HEK293 (cell line): ENCODE measurements at regions not wholly inside any gene's neighbourhood (a gene's known extent, or its start where the extent isn't known, plus 50 kb on each side); places are given as distances from the start of the nearest gene placed in this dataset.
"Not testable (repeated sequence)": the region's sequence is repeated elsewhere in the genome, so short reads cannot be mapped to it uniquely, and the experiment has no call there.

Experiments
- CTCF ChIA-PET: fragments of 350-600 bp; formaldehyde crosslinking; extraction: SDS; loops from one replicate; lab custom pipeline; 2021; ENCODE audit warnings: antibody characterized with exemption; lab: Yijun Ruan, JAX
- POLR2A ChIA-PET: fragments of 300-600 bp; formaldehyde crosslinking; extraction: SDS; loops from one replicate; lab custom pipeline; 2020; ENCODE audit warnings: antibody characterized with exemption, inconsistent platforms; lab: Yijun Ruan, JAX
- H3K27ac ChIP-seq: fragments of 200-500 bp; sonication (Bioruptor generic); 2 replicates; pipeline ENCODE4 v1.5.1; 2014; ENCODE audit warnings: low read depth, low read length, control low read depth, inconsistent platforms; ENCODE audit errors: extremely low read depth
- H3K36me3 ChIP-seq, 2 experiments: fragments of 200-500 bp in 1 of 2; sonication (Bioruptor generic) in 1 of 2; 1 replicate in 1 of 2; 2 replicates in 1 of 2; pipeline ENCODE4 v1.5.1; 2014 to 2017; ENCODE audit warnings: inconsistent platforms in 2 of 2, low read length in 2 of 2; ENCODE audit not compliant: control insufficient read depth in 2 of 2, insufficient read depth in 1 of 2
- H3K4me1 ChIP-seq: fragments of 200-500 bp; sonication (Bioruptor generic); 2 replicates; pipeline ENCODE4 v1.5.1; 2014; ENCODE audit warnings: mild to moderate bottlenecking, low read length, inconsistent platforms; ENCODE audit not compliant: control insufficient read depth, insufficient read depth
- H3K4me3 ChIP-seq: 2 replicates; pipeline ENCODE4 v1.5.1; 2011; ENCODE audit warnings: low read depth, mild to moderate bottlenecking, control low read depth, low read length, moderate library complexity
- H3K9me3 ChIP-seq: fragments of 200-500 bp; sonication (Bioruptor generic); 2 replicates; pipeline ENCODE4 v1.5.1; 2014; ENCODE audit warnings: low read depth, low read length, inconsistent platforms; ENCODE audit not compliant: control insufficient read depth, insufficient read depth
- BCL11A ChIP-seq: fragments of 450-650 bp; formaldehyde crosslinking; IDR thresholded peaks from 2 replicates; pipeline ENCODE4 v1.5.1; 2016; ENCODE audit warnings: low read depth, missing biosample characterization, missing genetic modification characterization
- FEZF1 ChIP-seq: fragments of 450-650 bp; formaldehyde crosslinking; IDR thresholded peaks from 2 replicates; pipeline ENCODE4 v1.5.1; 2016; ENCODE audit warnings: missing biosample characterization, missing genetic modification characterization
- SCRT2 ChIP-seq: fragments of 450-650 bp; formaldehyde crosslinking; IDR thresholded peaks from 2 replicates; pipeline ENCODE4 v1.5.1; 2016; ENCODE audit warnings: missing biosample characterization, missing genetic modification characterization
- ZEB2 ChIP-seq: fragments of 450-650 bp; formaldehyde crosslinking; IDR thresholded peaks from 2 replicates; pipeline ENCODE4 v1.5.1; 2016; ENCODE audit warnings: missing biosample characterization, missing genetic modification characterization
- ZFP37 ChIP-seq: fragments of 450-650 bp; formaldehyde crosslinking; IDR thresholded peaks from 2 replicates; pipeline ENCODE4 v1.5.1; 2016; ENCODE audit warnings: missing biosample characterization, missing genetic modification characterization
- ZNF133 ChIP-seq: fragments of 450-650 bp; formaldehyde crosslinking; IDR thresholded peaks from 2 replicates; pipeline ENCODE4 v1.5.1; 2016; ENCODE audit warnings: missing biosample characterization, missing genetic modification characterization
- ZNF138 ChIP-seq: fragments of 450-650 bp; formaldehyde crosslinking; IDR thresholded peaks from 2 replicates; pipeline ENCODE4 v1.5.1; 2016; ENCODE audit warnings: missing biosample characterization, missing genetic modification characterization, borderline replicate concordance
- ZNF146 ChIP-seq: fragments of 450-650 bp; formaldehyde crosslinking; IDR thresholded peaks from 2 replicates; pipeline ENCODE4 v1.5.1; 2016; ENCODE audit warnings: missing biosample characterization, missing genetic modification characterization
- ZNF274 ChIP-seq, 2 experiments: fragments of 200-500 bp in 1 of 2; fragments of 450-650 bp in 1 of 2; sonication (Bioruptor generic) in 1 of 2; formaldehyde crosslinking in 1 of 2; IDR thresholded peaks; 2 replicates each; pipeline versions ENCODE4 v1.5.1 to v1.6.1; 2014 to 2016; ENCODE audit warnings: borderline replicate concordance in 1 of 2, inconsistent platforms in 1 of 2, low read length in 1 of 2, missing biosample characterization in 1 of 2, missing genetic modification characterization in 1 of 2
- ZNF48 ChIP-seq: fragments of 450-650 bp; formaldehyde crosslinking; IDR thresholded peaks from 2 replicates; pipeline ENCODE4 v1.5.1; 2016; ENCODE audit warnings: missing biosample characterization, missing genetic modification characterization
- ZNF549 ChIP-seq: fragments of 450-650 bp; IDR thresholded peaks from 2 replicates; pipeline ENCODE4 v1.5.1; 2018; ENCODE audit warnings: missing biosample characterization, missing genetic modification characterization, mild to moderate bottlenecking, inconsistent platforms, moderate library complexity
- ZNF561 ChIP-seq: fragments of 450-650 bp; IDR thresholded peaks from 2 replicates; pipeline ENCODE4 v1.5.1; 2018; ENCODE audit warnings: missing biosample characterization, missing genetic modification characterization, borderline replicate concordance
- ZNF580 ChIP-seq: fragments of 450-650 bp; formaldehyde crosslinking; IDR thresholded peaks from 2 replicates; pipeline ENCODE4 v1.5.1; 2016; ENCODE audit warnings: missing biosample characterization, missing genetic modification characterization
- ZNF660 ChIP-seq: fragments of 450-650 bp; IDR thresholded peaks from 2 replicates; pipeline ENCODE4 v1.5.1; 2018; ENCODE audit warnings: missing biosample characterization, mild to moderate bottlenecking, missing genetic modification characterization
- ZNF830 ChIP-seq: fragments of 450-650 bp; IDR thresholded peaks from 2 replicates; pipeline ENCODE4 v1.5.0; 2018; ENCODE audit warnings: missing biosample characterization, missing genetic modification characterization, low read depth, mild to moderate bottlenecking, moderate library complexity
- ZNF837 ChIP-seq: fragments of 450-650 bp; formaldehyde crosslinking; IDR thresholded peaks from 2 replicates; pipeline ENCODE4 v1.5.1; 2016; ENCODE audit warnings: missing biosample characterization, missing genetic modification characterization
- TF ChIP-seq, protein P1 (sequence below): fragments of 450-650 bp; formaldehyde crosslinking; IDR thresholded peaks from 2 replicates; pipeline ENCODE4 v1.5.1; 2016; ENCODE audit warnings: missing biosample characterization, missing genetic modification characterization, borderline replicate concordance
- TF ChIP-seq, protein P2 (sequence below): fragments of 450-650 bp; formaldehyde crosslinking; IDR thresholded peaks from 2 replicates; pipeline ENCODE4 v1.5.1; 2016; ENCODE audit warnings: missing biosample characterization, missing genetic modification characterization
- TF ChIP-seq, protein P3 (sequence below): fragments of 450-650 bp; IDR thresholded peaks from 2 replicates; pipeline ENCODE4 v1.5.1; 2018; ENCODE audit warnings: missing biosample characterization, mild to moderate bottlenecking, missing genetic modification characterization
- TF ChIP-seq, protein P4 (sequence below): fragments of 450-650 bp; formaldehyde crosslinking; conservative IDR thresholded peaks from 2 replicates; pipeline ENCODE4 v1.5.1; 2016; ENCODE audit warnings: low read depth, missing biosample characterization, missing genetic modification characterization

DNA sequence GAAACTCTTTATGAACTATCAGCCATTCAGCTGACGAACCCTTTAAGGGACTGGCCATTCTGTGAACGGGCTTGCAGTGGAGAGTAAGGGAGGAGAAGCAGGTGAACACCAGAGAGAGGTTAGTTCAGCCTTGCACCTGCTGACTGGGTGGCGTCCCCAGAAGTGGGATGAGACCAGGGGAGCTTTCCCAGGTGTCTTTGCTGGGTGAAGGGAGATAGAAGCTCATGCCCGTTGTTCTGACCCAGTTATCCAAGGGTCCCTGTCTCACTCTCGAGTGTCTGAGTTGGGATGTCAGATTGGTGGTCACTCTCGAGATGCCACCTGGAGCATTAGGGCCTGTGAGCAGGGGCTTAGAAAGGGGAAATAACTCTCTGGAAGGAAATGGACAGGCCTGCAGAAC, 68.7 kb downstream of the MSX2 start (continued):
- TF ChIP-seq, protein P1, sequence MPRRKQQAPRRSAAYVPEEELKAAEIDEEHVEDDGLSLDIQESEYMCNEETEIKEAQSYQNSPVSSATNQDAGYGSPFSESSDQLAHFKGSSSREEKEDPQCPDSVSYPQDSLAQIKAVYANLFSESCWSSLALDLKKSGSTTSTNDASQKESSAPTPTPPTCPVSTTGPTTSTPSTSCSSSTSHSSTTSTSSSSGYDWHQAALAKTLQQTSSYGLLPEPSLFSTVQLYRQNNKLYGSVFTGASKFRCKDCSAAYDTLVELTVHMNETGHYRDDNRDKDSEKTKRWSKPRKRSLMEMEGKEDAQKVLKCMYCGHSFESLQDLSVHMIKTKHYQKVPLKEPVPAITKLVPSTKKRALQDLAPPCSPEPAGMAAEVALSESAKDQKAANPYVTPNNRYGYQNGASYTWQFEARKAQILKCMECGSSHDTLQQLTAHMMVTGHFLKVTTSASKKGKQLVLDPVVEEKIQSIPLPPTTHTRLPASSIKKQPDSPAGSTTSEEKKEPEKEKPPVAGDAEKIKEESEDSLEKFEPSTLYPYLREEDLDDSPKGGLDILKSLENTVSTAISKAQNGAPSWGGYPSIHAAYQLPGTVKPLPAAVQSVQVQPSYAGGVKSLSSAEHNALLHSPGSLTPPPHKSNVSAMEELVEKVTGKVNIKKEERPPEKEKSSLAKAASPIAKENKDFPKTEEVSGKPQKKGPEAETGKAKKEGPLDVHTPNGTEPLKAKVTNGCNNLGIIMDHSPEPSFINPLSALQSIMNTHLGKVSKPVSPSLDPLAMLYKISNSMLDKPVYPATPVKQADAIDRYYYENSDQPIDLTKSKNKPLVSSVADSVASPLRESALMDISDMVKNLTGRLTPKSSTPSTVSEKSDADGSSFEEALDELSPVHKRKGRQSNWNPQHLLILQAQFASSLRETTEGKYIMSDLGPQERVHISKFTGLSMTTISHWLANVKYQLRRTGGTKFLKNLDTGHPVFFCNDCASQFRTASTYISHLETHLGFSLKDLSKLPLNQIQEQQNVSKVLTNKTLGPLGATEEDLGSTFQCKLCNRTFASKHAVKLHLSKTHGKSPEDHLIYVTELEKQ (tag by site-specific recombination) = no peak
- TF ChIP-seq ZNF561 (tag by site-specific recombination) (no peak), ZNF138 (tag by site-specific recombination) (no peak), ZEB2 (tag by site-specific recombination) (no peak), ZNF660 (tag by site-specific recombination) (no peak)

DNA sequence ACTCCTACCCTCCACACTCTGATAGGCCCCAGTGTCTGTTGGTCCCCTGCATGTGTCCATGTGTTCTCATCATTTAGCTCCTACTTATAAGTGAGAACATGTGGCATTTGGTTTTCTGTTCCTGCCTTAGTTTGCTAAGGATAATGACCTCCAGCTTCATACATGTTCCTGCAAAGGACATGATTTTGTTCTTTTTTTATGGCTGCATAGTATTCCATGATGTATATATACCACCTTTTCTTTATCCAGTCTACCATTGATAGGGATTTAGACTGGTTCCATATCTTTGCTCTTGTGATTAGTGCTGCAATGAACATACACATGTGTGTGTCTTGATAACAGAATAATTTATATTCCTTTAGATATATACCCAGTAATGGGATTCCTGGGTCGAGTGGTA, 67.9 kb downstream of the MSX2 start:
- H3K4me1 ChIP-seq, H3K9me3 ChIP-seq, H3K36me3 ChIP-seq, H3K27ac ChIP-seq, POLR2A ChIA-PET, H3K4me3 ChIP-seq: not testable (repeated sequence)
- TF ChIP-seq ZNF146 (tag by site-specific recombination) = peak; percentile 96
- peak; percentile 22; the same call in 1 of the 2 replicates for TF ChIP-seq ZNF580
- CTCF ChIA-PET = interaction anchor here (1.0 to 6.3 kb wide), 5 partner anchors 41 to 458 kb away, joined by 3 to 58 read pairs (median 4); no protein-coding TSS in a partner anchor

DNA sequence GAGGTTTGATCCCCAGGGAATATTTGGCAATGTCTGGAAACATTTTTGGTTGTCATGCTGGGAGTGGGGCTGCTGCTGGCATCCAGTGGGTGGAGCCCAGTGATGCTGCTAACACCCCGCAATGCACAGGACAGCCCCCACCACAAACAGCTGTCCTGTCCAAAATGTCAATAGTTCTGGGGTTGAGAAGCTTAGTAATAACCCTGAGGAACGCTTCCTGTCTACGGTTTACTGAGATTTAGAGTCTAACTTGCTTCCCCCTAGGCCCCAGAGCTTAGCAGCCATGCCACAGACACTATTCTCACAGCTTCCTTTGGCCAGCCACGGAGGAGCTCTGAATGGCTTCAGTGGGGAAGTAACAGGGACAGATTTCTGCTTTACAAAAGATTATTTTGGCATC, 66.5 kb downstream of the MSX2 start:
- POLR2A ChIA-PET = no interaction called here
- H3K27ac ChIP-seq = no peak overlapping the region
- H3K4me1 ChIP-seq = no peaks in the 10 kb centered on the region
- TF ChIP-seq, protein P2, sequence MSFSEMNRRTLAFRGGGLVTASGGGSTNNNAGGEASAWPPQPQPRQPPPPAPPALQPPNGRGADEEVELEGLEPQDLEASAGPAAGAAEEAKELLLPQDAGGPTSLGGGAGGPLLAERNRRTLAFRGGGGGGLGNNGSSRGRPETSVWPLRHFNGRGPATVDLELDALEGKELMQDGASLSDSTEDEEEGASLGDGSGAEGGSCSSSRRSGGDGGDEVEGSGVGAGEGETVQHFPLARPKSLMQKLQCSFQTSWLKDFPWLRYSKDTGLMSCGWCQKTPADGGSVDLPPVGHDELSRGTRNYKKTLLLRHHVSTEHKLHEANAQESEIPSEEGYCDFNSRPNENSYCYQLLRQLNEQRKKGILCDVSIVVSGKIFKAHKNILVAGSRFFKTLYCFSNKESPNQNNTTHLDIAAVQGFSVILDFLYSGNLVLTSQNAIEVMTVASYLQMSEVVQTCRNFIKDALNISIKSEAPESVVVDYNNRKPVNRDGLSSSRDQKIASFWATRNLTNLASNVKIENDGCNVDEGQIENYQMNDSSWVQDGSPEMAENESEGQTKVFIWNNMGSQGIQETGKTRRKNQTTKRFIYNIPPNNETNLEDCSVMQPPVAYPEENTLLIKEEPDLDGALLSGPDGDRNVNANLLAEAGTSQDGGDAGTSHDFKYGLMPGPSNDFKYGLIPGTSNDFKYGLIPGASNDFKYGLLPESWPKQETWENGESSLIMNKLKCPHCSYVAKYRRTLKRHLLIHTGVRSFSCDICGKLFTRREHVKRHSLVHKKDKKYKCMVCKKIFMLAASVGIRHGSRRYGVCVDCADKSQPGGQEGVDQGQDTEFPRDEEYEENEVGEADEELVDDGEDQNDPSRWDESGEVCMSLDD (tag by site-specific recombination) = no peak
- no peak for TF ChIP-seq FEZF1 (tag by site-specific recombination)
- TF ChIP-seq, protein P3, sequence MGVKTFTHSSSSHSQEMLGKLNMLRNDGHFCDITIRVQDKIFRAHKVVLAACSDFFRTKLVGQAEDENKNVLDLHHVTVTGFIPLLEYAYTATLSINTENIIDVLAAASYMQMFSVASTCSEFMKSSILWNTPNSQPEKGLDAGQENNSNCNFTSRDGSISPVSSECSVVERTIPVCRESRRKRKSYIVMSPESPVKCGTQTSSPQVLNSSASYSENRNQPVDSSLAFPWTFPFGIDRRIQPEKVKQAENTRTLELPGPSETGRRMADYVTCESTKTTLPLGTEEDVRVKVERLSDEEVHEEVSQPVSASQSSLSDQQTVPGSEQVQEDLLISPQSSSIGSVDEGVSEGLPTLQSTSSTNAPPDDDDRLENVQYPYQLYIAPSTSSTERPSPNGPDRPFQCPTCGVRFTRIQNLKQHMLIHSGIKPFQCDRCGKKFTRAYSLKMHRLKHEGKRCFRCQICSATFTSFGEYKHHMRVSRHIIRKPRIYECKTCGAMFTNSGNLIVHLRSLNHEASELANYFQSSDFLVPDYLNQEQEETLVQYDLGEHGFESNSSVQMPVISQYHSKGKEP (tag by site-specific recombination) = no peak
- no peak for TF ChIP-seq ZNF830 (tag by site-specific recombination)
- TF ChIP-seq ZNF48 (tag by site-specific recombination) = no peak
- TF ChIP-seq ZNF837 (tag by site-specific recombination) = no peak
- TF ChIP-seq, protein P4, sequence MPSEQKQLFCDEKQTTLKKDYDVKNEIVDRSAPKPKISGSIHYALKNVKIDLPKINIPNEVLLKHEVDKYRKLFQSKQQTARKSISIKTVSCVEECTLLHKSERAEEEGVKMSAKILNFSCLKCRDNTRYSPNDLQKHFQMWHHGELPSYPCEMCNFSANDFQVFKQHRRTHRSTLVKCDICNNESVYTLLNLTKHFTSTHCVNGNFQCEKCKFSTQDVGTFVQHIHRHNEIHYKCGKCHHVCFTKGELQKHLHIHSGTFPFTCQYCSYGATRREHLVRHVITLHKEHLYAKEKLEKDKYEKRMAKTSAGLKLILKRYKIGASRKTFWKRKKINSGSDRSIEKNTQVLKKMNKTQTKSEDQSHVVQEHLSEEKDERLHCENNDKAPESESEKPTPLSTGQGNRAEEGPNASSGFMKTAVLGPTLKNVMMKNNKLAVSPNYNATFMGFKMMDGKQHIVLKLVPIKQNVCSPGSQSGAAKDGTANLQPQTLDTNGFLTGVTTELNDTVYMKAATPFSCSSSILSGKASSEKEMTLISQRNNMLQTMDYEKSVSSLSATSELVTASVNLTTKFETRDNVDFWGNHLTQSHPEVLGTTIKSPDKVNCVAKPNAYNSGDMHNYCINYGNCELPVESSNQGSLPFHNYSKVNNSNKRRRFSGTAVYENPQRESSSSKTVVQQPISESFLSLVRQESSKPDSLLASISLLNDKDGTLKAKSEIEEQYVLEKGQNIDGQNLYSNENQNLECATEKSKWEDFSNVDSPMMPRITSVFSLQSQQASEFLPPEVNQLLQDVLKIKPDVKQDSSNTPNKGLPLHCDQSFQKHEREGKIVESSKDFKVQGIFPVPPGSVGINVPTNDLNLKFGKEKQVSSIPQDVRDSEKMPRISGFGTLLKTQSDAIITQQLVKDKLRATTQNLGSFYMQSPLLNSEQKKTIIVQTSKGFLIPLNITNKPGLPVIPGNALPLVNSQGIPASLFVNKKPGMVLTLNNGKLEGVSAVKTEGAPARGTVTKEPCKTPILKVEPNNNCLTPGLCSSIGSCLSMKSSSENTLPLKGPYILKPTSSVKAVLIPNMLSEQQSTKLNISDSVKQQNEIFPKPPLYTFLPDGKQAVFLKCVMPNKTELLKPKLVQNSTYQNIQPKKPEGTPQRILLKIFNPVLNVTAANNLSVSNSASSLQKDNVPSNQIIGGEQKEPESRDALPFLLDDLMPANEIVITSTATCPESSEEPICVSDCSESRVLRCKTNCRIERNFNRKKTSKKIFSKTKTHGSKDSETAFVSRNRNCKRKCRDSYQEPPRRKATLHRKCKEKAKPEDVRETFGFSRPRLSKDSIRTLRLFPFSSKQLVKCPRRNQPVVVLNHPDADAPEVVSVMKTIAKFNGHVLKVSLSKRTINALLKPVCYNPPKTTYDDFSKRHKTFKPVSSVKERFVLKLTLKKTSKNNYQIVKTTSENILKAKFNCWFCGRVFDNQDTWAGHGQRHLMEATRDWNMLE (tag by site-specific recombination) = no peak
- no peak for TF ChIP-seq SCRT2
- no peak for TF ChIP-seq BCL11A (tag by site-specific recombination)
- TF ChIP-seq ZFP37 = no peak
- TF ChIP-seq ZNF133 (tag by site-specific recombination) = no peak
- no peak for TF ChIP-seq ZNF274 (IDR thresholded peaks at IDR 0.05; ENCODE audit: low read length)
- TF ChIP-seq ZNF274 (tag by site-specific recombination; IDR thresholded peaks at IDR 0.05; ENCODE audit: borderline replicate concordance) = no peak
- TF ChIP-seq ZNF549 (tag by site-specific recombination) = no peak

More for the DNA sequence above, 66.5 kb downstream of the MSX2 start:
- Histone ChIP-seq H3K9me3 (no peaks in the 10 kb centered on the region), H3K36me3 (no peaks in the 10 kb centered on the region), H3K4me3 (no peak overlapping the region)
- CTCF ChIA-PET = interaction anchor here (0.6 to 6.3 kb wide), 4 partner anchors 268 to 1959 kb away, joined by 3 to 58 read pairs (median 4); no protein-coding TSS in a partner anchor
